Naive B cell (primary cell): ENCODE measurements at regions not wholly inside any gene's neighbourhood (a gene's known extent, or its start where the extent isn't known, plus 50 kb on each side); places are given as distances from the start of the nearest gene placed in this dataset.

Source experiments
- ATAC-seq, 2 donors: fragments of 150-1000 bp; cut with Tn5 transposase; 2 replicates each; pipeline ENCODE4 v1.10.0; 2021; ENCODE audit warnings: low read depth in 2 of 2, mild to moderate bottlenecking in 2 of 2, moderate library complexity in 2 of 2
- DNase-seq: peaks from one replicate; pipeline ENCODE4 v3.0.0; 2022
- H3K27ac Mint-ChIP-seq, 6 donors: one replicate each; pipeline ENCODE4 v1.8.0; 2020 to 2022; ENCODE audit warnings: mild to moderate bottlenecking in 6 of 6, mixed read lengths in 6 of 6, moderate library complexity in 5 of 6, inconsistent platforms in 2 of 6
- H3K27me3 Mint-ChIP-seq, 3 donors: one replicate each; pipeline ENCODE4 v1.8.0; 2021 to 2022; ENCODE audit warnings: mixed read lengths in 3 of 3, mild to moderate bottlenecking in 1 of 3
- H3K36me3 Mint-ChIP-seq, 2 donors: one replicate each; pipeline ENCODE4 v1.8.0; 2020 to 2022; ENCODE audit warnings: mixed read lengths in 2 of 2, inconsistent platforms in 1 of 2, mild to moderate bottlenecking in 1 of 2
- H3K4me1 Mint-ChIP-seq, 3 donors: one replicate each; pipeline ENCODE4 v1.8.0; 2020 to 2022; ENCODE audit warnings: mixed read lengths in 3 of 3, inconsistent platforms in 1 of 3, mild to moderate bottlenecking in 1 of 3, moderate library complexity in 1 of 3
- H3K4me3 Mint-ChIP-seq, 8 donors: one replicate each; pipeline ENCODE4 v1.8.0; 2020 to 2022; ENCODE audit warnings: mild to moderate bottlenecking in 8 of 8, mixed read lengths in 8 of 8, moderate library complexity in 8 of 8, inconsistent platforms in 2 of 8
- H3K9me3 Mint-ChIP-seq, 7 donors: one replicate each; pipeline ENCODE4 v1.8.0; 2020 to 2022; ENCODE audit warnings: mixed read lengths in 7 of 7, mild to moderate bottlenecking in 5 of 7, inconsistent platforms in 2 of 7, moderate library complexity in 1 of 7

GRCh38 chr6:147057188-147057587 is 147.0 kb upstream of the STXBP5 start:
- Mint-ChIP-seq H3K27ac (no peak overlapping the region), H3K4me3 (no peak overlapping the region), H3K27me3 (peaks cover 0 to 2% (median 2%) of the 10 kb centered on the region in 3 donors), H3K9me3 (no peaks in the 10 kb centered on the region), H3K36me3 (no peaks in the 10 kb centered on the region), H3K4me1 (no peaks in the 10 kb centered on the region)
- DNase-seq = no peak
- ATAC-seq = no peak

DNA sequence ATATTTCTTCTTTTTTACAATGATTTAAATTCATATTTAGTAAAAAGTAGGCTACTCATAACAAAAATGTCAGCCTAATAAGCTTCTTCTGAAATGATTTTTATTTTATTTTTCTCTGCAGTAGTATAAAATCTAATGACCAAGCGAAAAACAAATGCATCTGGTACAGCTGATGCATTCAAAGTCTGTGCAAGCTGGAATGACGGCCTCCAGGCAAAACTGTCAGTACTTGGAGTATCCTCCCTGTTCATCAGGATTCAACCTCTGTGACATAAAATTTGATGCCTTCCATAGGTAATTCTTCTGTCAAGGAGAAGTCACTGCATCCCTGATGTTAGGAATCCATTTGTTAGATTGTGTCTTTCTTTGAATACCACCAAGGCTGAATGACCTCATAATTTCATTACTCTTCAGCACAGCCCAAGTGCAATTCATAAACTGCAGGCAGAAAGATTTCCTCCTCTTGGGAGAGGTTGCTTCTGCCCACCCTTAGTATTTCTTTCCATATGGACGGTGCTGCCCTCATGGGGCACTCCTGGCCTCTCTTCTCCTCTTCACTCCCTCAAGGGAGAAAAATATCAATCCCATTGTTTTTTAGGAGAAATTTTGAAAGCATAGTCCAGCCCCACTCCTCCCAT is 146.4 kb upstream of the STXBP5 start:
- ATAC-seq (no peak), DNase-seq (no peak)
- Mint-ChIP-seq H3K27ac (no peak overlapping the region), H3K27me3 (no peaks in the 10 kb centered on the region), H3K9me3 (no peaks in the 10 kb centered on the region), H3K36me3 (no peaks in the 10 kb centered on the region), H3K4me1 (no peaks in the 10 kb centered on the region), H3K4me3 (no peak overlapping the region)

DNA sequence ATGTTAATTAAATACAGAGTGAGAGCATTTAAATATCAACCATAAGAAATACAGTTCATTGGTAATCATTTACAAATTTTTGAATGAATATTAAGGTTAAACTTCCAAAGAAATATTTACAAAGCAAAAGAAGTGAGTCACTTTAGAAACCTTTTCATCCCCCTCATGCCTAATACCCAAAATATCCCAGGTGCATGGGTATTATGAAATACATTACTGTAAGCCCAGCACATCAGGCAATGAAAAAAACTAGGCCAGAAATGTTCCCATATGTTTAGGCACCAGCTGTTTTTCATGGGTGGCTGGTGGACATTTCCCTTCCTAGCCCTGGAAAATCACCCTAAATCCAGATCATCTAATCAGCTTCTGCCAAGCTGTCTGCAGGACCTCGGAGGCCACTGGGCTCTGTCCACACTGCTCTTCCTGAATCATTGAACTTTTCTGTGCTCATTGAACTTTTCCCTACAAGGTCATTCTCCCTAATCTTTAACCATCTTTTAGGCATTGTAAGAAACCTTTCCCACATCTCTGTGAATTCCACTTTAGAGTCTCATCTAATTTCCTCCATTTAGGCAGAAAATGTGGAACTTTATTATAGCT is 145.3 kb upstream of the STXBP5 start:
- ATAC-seq = no peak

DNA sequence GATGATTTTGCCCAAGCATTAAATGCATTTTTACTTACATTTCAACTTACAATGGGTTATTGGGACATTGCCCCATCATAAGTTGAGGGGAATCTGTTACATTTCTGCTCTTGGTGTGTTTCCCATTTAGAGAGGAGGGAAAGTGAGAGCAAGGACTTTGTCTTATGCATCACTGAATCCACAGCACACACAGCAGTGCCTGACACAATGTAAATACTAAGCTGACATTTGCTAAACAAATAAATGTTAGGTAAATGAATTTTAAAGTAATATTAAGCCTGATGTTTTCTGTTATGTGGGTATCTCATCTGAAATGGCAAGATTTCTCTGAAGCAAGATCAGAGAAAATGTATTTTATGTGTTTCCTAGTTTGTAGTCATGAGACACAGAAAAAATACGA is 143.6 kb upstream of the STXBP5 start:
- DNase-seq (no peak), ATAC-seq (no peak)
- Mint-ChIP-seq H3K27me3 (peaks cover 0 to 3% (median 0%) of the 10 kb centered on the region in 3 donors), H3K9me3 (peaks cover 0 to 1% (median 0%) of the 10 kb centered on the region in 7 donors), H3K4me1 (peaks cover 0 to 7% (median 3%) of the 10 kb centered on the region in 3 donors), H3K36me3 (no peaks in the 10 kb centered on the region), H3K4me3 (no peak overlapping the region), H3K27ac (no peak overlapping the region)

More for the DNA sequence above, 145.3 kb upstream of the STXBP5 start:
- Mint-ChIP-seq H3K36me3 (no peaks in the 10 kb centered on the region), H3K27me3 (no peaks in the 10 kb centered on the region), H3K27ac (no peak overlapping the region), H3K4me1 (no peaks in the 10 kb centered on the region), H3K9me3 (no peaks in the 10 kb centered on the region), H3K4me3 (no peak overlapping the region)
- DNase-seq = no peak

- Mint-ChIP-seq H3K36me3 (no peaks in the 10 kb centered on the region), H3K4me1 (peaks cover 0 to 7% (median 3%) of the 10 kb centered on the region in 3 donors)
Measured at GRCh38 chr6:147061252-147061651, 143.0 kb upstream of the STXBP5 start.

GRCh38 chr6:147063469-147064031 is 140.7 kb upstream of the STXBP5 start:
- Mint-ChIP-seq H3K27ac (no peak overlapping the region), H3K9me3 (peaks cover 0 to 2% (median 0%) of the 10 kb centered on the region in 7 donors), H3K27me3 (peaks cover 0 to 4% (median 3%) of the 10 kb centered on the region in 3 donors), H3K36me3 (peaks cover 0 to 2% of the 10 kb centered on the region in 2 donors), H3K4me1 (peaks cover 0 to 7% (median 3%) of the 10 kb centered on the region in 3 donors), H3K4me3 (no peak overlapping the region)
- ATAC-seq (no peak), DNase-seq (no peak)

More at GRCh38 chr6:147061252-147061651, 143.0 kb upstream of the STXBP5 start:
- Mint-ChIP-seq H3K27me3 (peaks cover 0 to 4% (median 2%) of the 10 kb centered on the region in 3 donors), H3K27ac (no peak overlapping the region), H3K9me3 (peaks cover 0 to 1% (median 0%) of the 10 kb centered on the region in 7 donors), H3K4me3 (no peak overlapping the region)
- ATAC-seq = no peak
- no peak for DNase-seq

GRCh38 chr6:147065786-147066185 is 138.4 kb upstream of the STXBP5 start:
- Mint-ChIP-seq H3K27ac (no peak overlapping the region), H3K4me3 (no peak overlapping the region), H3K36me3 (peaks cover 7% of the 10 kb centered on the region in 2 donors), H3K27me3 (peaks cover 0 to 4% (median 3%) of the 10 kb centered on the region in 3 donors), H3K4me1 (peaks cover 0 to 7% (median 3%) of the 10 kb centered on the region in 3 donors), H3K9me3 (peaks cover 0 to 9% (median 2%) of the 10 kb centered on the region in 7 donors)
- ATAC-seq = no peak
- DNase-seq = no peak

DNA sequence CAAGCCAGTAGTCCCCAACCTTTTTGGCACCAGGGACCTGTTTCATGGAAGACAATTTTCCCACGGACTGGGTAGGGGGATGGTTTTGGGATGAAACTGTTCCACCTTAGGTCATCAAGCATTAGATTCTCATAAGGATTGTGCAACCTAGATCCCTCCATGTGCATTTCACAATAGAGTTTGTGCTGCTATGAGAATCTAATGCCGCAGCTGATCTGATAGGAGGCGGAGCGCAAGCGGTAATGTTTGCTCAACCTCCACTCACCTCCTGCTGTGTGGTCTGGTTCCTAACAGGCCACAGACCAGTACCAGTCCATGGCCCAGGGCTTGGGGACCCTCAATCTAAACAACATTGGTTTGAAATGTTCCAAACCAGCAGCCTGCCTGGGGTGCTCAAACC is 137.0 kb upstream of the STXBP5 start:
- H3K27ac Mint-ChIP-seq = no peak overlapping the region
- H3K4me1 Mint-ChIP-seq = peaks cover 0 to 7% (median 3%) of the 10 kb centered on the region in 3 donors
- H3K4me3 Mint-ChIP-seq = peak overlapping the region in 1 of 8 donors; percentile 21
- H3K9me3 Mint-ChIP-seq = peaks cover 0 to 9% (median 2%) of the 10 kb centered on the region in 7 donors
- ATAC-seq (no peak), DNase-seq (no peak)
- H3K27me3 Mint-ChIP-seq = peaks cover 0 to 4% (median 3%) of the 10 kb centered on the region in 3 donors
- H3K36me3 Mint-ChIP-seq = peaks cover 7% of the 10 kb centered on the region in 2 donors

- no peak for ATAC-seq
- Mint-ChIP-seq H3K36me3 (peaks cover 7% of the 10 kb centered on the region in 2 donors), H3K27me3 (no peaks in the 10 kb centered on the region), H3K27ac (no peak overlapping the region), H3K4me1 (peaks cover 0 to 4% (median 0%) of the 10 kb centered on the region in 3 donors), H3K9me3 (peaks cover 0 to 9% (median 0%) of the 10 kb centered on the region in 7 donors), H3K4me3 (no peak overlapping the region)
- no peak for DNase-seq
Measured at GRCh38 chr6:147071776-147072175, 132.4 kb upstream of the STXBP5 start.

GRCh38 chr6:147075381-147075780 is 128.8 kb upstream of the STXBP5 start:
- Mint-ChIP-seq H3K9me3 (no peaks in the 10 kb centered on the region), H3K36me3 (no peaks in the 10 kb centered on the region), H3K27ac (no peak overlapping the region), H3K4me3 (no peak overlapping the region), H3K27me3 (no peaks in the 10 kb centered on the region), H3K4me1 (peaks cover 0 to 4% (median 0%) of the 10 kb centered on the region in 3 donors)
- ATAC-seq (no peak), DNase-seq (no peak)

DNA sequence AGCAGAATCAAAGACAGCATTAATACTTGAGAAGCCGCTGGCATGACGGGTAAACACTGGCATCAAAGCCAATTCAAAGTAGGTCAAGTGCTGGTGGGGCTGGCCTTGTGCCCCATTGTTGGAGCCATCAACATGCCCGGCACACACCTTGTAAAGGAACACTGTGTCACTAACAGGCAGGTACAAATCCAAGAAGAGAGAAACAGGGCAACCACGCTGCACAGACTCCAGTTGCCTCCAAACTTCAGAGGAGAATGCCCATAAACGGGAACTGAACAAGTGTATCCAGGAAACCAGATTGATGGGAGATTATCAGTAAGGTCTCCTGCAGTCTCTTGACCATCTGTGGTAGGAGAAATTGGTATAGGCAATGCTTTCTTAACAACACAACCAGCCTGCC is 127.0 kb upstream of the STXBP5 start:
- H3K27me3 Mint-ChIP-seq = peaks cover 0 to 3% (median 0%) of the 10 kb centered on the region in 3 donors
- H3K27ac Mint-ChIP-seq = no peak overlapping the region
- H3K36me3 Mint-ChIP-seq = no peaks in the 10 kb centered on the region
- H3K4me3 Mint-ChIP-seq = no peak overlapping the region
- peaks cover 0 to 4% (median 0%) of the 10 kb centered on the region in 3 donors for H3K4me1 Mint-ChIP-seq
- H3K9me3 Mint-ChIP-seq = no peaks in the 10 kb centered on the region
- no peak for ATAC-seq
- no peak for DNase-seq

GRCh38 chr6:147078106-147078505 is 126.1 kb upstream of the STXBP5 start:
- Mint-ChIP-seq H3K36me3 (no peaks in the 10 kb centered on the region), H3K9me3 (no peaks in the 10 kb centered on the region), H3K27ac (no peak overlapping the region), H3K4me1 (peaks cover 0 to 4% (median 0%) of the 10 kb centered on the region in 3 donors), H3K27me3 (peaks cover 0 to 3% (median 0%) of the 10 kb centered on the region in 3 donors), H3K4me3 (no peak overlapping the region)
- no peak for DNase-seq
- ATAC-seq = no peak

DNA sequence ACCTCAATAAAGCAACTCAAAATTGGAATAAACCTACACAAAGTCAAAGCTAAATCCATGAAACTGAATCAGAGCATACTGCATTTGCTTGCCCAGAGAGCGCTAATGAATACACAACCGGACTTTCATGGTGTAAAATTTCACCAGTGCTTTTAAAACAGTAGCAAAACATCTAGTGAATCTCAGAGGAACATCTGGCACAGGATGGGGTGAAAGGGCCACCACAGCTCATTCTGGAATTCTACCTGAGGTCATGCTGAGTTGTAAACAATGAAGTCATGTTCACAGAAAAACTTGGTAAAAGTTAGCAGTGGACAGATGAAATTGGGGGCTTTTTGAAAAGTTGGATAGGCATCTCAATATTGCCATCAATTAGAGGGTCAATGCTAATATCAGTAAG is 125.6 kb upstream of the STXBP5 start:
- Mint-ChIP-seq H3K9me3 (no peaks in the 10 kb centered on the region), H3K36me3 (no peaks in the 10 kb centered on the region), H3K27ac (no peak overlapping the region), H3K4me3 (no peak overlapping the region), H3K4me1 (no peaks in the 10 kb centered on the region), H3K27me3 (peaks cover 0 to 3% (median 0%) of the 10 kb centered on the region in 3 donors)
- DNase-seq = no peak
- no peak for ATAC-seq

GRCh38 chr6:147080225-147080624 is 124.0 kb upstream of the STXBP5 start:
- peaks cover 0 to 3% (median 0%) of the 10 kb centered on the region in 3 donors for H3K27me3 Mint-ChIP-seq
- H3K27ac Mint-ChIP-seq = peak overlapping the region in 1 of 6 donors; percentile 45
- no peak for ATAC-seq
- DNase-seq = no peak
- H3K4me3 Mint-ChIP-seq = no peak overlapping the region
- no peaks in the 10 kb centered on the region for H3K36me3 Mint-ChIP-seq
- H3K9me3 Mint-ChIP-seq = no peaks in the 10 kb centered on the region
- H3K4me1 Mint-ChIP-seq = no peaks in the 10 kb centered on the region
